ENCODE measurements at regions not wholly inside any gene's neighbourhood (a gene's known extent, or its start where the extent isn't known, plus 50 kb on each side); places are given as distances from the start of the nearest gene placed in this dataset.

DNA sequence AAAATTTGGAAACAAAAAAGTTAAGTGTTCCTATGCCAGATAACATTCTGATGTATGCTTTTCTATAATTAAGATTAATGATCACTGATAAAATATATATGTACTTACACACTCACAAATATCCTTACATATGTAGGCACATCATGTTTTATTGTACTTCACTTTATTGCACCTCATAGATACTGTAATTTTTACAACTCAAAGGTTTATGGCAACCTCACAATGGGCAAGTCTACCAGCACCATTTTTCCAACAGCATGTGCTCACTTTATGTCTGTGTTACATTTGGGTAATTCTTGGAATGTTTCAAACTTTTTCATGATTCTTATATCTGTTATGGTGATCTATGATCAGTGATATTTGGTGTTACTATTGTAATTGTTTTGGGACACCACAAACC lies 57.8 kb upstream of the GPRIN3 start:
- TF ChIP-seq EP300 (IDR thresholded peaks at IDR 0.05), result no peak
- TF ChIP-seq CTCF (IDR thresholded peaks at IDR 0.05), result no peak
- no peak for TF ChIP-seq POLR2A (IDR thresholded peaks at IDR 0.05)
- TF ChIP-seq POLR2AphosphoS5 (IDR thresholded peaks at IDR 0.05), result no peak
